D721Med (cell line): ENCODE measurements at regions not wholly inside any gene's neighbourhood (a gene's known extent, or its start where the extent isn't known, plus 50 kb on each side); places are given as distances from the start of the nearest gene placed in this dataset.

Source experiments
- DNase-seq: peaks from one replicate; pipeline ENCODE4 v3.0.0; 2011; ENCODE audit warnings: low spot score; ENCODE audit not compliant: insufficient read length
- FAIRE-seq: peaks from 2 replicates; lab custom pipeline; 2011; peaks lifted over from hg19 to GRCh38; lab: Jason Lieb, UNC
- CTCF ChIP-seq: IDR thresholded peaks from 2 replicates; pipeline ENCODE4 v1.5.1; 2012; ENCODE audit warnings: mild to moderate bottlenecking, control low read depth; ENCODE audit not compliant: insufficient read depth; ENCODE audit errors: missing control alignments

DNA sequence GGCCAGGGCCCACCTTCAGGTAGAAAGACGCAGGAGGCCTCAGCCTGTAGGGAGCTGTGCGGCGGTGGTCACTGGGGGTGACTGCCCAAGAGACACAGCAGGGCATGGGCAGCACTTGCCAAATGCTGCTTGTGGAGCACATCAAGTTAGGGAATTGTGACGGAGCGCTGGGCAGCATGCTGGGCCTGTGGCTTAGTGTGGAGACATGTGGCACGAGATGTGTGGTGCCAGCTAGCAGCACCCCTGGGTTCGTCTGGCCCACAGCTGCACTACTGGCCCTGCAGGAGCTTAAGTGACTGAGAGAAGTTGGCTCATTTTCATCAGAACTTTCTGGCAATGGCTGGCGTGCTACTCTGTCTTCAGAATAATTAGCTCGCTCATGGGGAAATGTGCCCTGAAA is 213.1 kb upstream of the SYNDIG1 start:
- DNase-seq, result no peak
- TF ChIP-seq CTCF, result no peak
- FAIRE-seq, result no peak

DNA sequence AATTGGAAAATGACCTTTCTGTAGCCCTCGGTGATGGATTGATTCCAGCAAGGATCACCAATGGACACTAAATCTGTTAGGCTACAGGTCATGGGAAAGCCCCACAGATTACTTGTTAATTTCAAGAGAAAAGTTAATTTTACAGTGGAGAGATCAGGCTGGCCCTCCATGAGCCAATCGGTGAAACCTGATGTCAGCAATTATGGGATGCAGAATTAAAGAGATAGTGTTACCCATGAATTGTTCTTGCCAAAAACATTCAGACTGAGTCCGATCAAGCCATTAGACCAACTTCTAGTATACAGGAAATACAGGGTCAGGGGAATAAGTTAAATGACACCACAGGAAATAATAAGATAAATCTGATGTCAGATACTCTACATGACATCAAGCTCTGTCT is 214.9 kb upstream of the SYNDIG1 start:
- DNase-seq, result no peak
- no peak for TF ChIP-seq CTCF
- no peak for FAIRE-seq

- FAIRE-seq (no peak), DNase-seq (no peak)
- TF ChIP-seq CTCF, result no peak
Measured at GRCh38 chr20:24253321-24253720, 216.1 kb upstream of the SYNDIG1 start.

GRCh38 chr20:24245094-24245493 is 224.3 kb upstream of the SYNDIG1 start:
- no peak for TF ChIP-seq CTCF
- FAIRE-seq (no peak), DNase-seq (no peak)

DNA sequence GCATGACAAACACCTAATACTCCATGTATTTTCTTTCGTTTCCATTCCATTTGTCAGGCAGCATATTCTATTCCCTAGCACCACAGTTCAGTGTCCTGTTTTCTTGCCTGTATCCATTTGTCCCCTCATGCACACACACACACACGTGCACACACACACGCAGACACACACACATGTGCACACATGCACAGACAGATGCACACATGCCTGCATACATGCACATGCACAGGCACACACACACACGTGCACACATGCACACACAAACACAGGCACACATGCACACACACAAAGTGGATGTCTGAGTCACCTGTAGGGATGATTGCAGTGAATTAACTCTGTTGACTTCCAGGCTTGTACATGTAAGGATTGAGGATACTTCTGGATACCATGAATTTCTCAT is 226.7 kb upstream of the SYNDIG1 start:
- DNase-seq, result no peak
- no peak for TF ChIP-seq CTCF
- FAIRE-seq, result no peak

DNA sequence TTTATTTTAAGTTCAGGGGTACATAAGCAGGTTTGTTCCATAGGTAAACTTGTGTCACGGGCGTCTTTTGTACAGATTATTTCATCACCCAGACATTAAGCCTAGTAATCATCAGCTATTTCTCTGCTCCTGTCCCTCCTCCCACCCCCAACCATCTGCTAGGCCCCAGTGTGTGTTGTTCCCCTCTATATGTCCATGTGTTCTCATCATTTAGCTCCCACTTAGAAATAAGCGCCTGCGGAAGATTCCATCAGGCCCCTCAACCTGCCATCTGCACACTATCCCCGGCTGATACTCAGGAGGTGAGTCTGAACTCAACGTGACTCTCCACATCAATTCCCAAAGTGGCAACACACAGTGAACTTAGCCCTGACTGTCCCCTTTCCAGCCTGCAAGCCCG is 228.0 kb upstream of the SYNDIG1 start:
- no peak for DNase-seq
- no peak for FAIRE-seq
- TF ChIP-seq CTCF, result no peak

DNA sequence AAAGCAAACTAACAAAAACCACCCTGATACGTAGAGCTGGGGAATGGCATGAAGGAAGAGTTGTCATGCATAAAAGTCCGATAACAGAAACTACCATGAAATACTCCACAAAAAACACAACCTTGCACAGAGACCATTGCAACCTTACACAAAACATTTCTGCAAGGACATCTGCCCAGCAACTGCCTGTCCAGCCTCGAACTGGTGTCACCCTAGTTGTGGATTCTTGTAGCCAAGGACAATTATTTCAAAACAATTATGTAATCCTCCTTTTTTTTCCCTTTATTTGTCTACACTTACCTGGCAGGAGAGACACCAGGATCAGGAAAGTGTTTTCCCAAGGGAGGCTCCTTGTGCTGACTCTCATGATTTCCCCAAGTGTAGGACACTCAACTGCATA is 232.5 kb upstream of the SYNDIG1 start:
- TF ChIP-seq CTCF, result no peak

More for the DNA sequence above, 232.5 kb upstream of the SYNDIG1 start:
- no peak for DNase-seq
- FAIRE-seq, result no peak
